ENCODE measurements at regions not wholly inside any gene's neighbourhood (a gene's known extent, or its start where the extent isn't known, plus 50 kb on each side); places are given as distances from the start of the nearest gene placed in this dataset.

DNA sequence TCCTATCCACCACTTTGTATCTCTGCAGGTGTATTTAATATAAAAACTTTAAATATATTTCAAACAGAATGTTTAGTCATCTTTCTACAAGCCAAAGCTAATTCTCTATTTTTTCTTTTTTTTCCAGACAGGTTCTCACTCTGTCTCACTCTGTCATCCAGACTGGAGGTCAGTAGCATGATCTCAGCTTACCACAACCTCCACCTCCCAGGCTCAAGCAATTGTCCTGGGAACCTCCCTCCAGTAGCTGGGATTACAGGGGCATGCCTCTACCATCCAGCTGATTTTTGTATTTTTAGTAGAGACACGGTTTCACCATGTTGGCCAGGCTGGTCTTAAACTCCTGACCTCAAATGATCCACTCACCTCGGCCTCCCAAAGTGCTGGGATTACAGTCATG is 202.6 kb downstream of the VGLL3 start:
- no peak for DNase-seq
- Histone ChIP-seq H3K27me3 (no peaks in the 10 kb centered on the region), H3K27ac (no peak overlapping the region), H3K4me3 (no peak overlapping the region), H3K4me1 (no peaks in the 10 kb centered on the region), H3K9me3 (no peaks in the 10 kb centered on the region), H3K36me3 (no peaks in the 10 kb centered on the region)
- intact Hi-C loops (cut with DNase I) = no loop called here
- TF ChIP-seq CTCF (IDR thresholded peaks at IDR 0.05) = no peak
- no peak for ATAC-seq

- no peak for ATAC-seq
- Histone ChIP-seq H3K27ac (no peak overlapping the region), H3K36me3 (no peaks in the 10 kb centered on the region), H3K27me3 (no peaks in the 10 kb centered on the region), H3K4me1 (no peaks in the 10 kb centered on the region), H3K9me3 (no peaks in the 10 kb centered on the region), H3K4me3 (no peak overlapping the region)
- no peak for TF ChIP-seq CTCF (IDR thresholded peaks at IDR 0.05)
- intact Hi-C loops (cut with DNase I) = no loop called here
- no peak for DNase-seq
Measured at GRCh38 chr3:86787091-86787490, 203.9 kb downstream of the VGLL3 start.

- Histone ChIP-seq H3K27ac (no peak overlapping the region), H3K4me1 (no peaks in the 10 kb centered on the region), H3K36me3 (no peaks in the 10 kb centered on the region), H3K9me3 (no peaks in the 10 kb centered on the region), H3K27me3 (no peaks in the 10 kb centered on the region), H3K4me3 (no peak overlapping the region)
- DNase-seq (peak in 1 of 4 donors; percentile 40), ATAC-seq (peak; percentile 46)
- no peak for TF ChIP-seq CTCF (IDR thresholded peaks at IDR 0.05)
- intact Hi-C loops (cut with DNase I) = no loop called here
Measured at GRCh38 chr3:86785386-86785785, 205.6 kb downstream of the VGLL3 start.

DNA sequence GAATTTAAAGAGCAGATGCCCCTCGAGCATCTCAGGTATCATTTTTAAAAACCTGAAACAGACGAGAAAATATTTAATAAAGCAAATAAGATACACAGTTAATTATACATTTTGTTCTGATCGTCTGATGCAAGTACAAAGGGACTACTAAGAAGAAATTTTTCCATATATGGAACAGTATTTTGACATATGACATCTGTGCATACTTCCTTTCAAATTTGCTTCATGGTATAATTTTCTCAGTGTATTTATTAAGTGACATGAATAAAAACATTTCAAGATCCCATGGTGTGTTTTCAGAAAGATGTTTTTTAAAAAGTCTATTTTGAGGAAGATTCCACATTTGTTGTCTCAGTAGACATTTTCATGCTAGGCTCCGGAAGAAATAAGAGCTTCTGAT is 208.1 kb downstream of the VGLL3 start:
- H3K4me1 ChIP-seq = no peaks in the 10 kb centered on the region
- H3K4me3 ChIP-seq = no peak overlapping the region
- intact Hi-C loops (cut with DNase I) = loop anchor here in 1 of 2 donors (5.0 kb wide), 1 partner anchor 299 kb away; no protein-coding TSS in a partner anchor
- H3K9me3 ChIP-seq = no peaks in the 10 kb centered on the region
- no peak for DNase-seq
- H3K27ac ChIP-seq = no peak overlapping the region
- ATAC-seq = no peak
- TF ChIP-seq CTCF (IDR thresholded peaks at IDR 0.05) = no peak
- no peaks in the 10 kb centered on the region for H3K36me3 ChIP-seq
- H3K27me3 ChIP-seq = no peaks in the 10 kb centered on the region

- H3K4me3 ChIP-seq = no peak overlapping the region
- no peaks in the 10 kb centered on the region for H3K4me1 ChIP-seq
- no peaks in the 10 kb centered on the region for H3K9me3 ChIP-seq
- no peak overlapping the region for H3K27ac ChIP-seq
- TF ChIP-seq CTCF (IDR thresholded peaks at IDR 0.05) = no peak
- DNase-seq (no peak), ATAC-seq (no peak)
- no peaks in the 10 kb centered on the region for H3K36me3 ChIP-seq
- intact Hi-C loops (cut with DNase I) = loop anchor here in 1 of 2 donors (5.0 kb wide), 1 partner anchor 300 kb away; no protein-coding TSS in a partner anchor
- H3K27me3 ChIP-seq = no peaks in the 10 kb centered on the region
Measured at GRCh38 chr3:86782286-86782685, 208.7 kb downstream of the VGLL3 start.

All from left lung (tissue), 4 donors.